ACC112 (cell line): ENCODE measurements at regions not wholly inside any gene's neighbourhood (a gene's known extent, or its start where the extent isn't known, plus 50 kb on each side); places are given as distances from the start of the nearest gene placed in this dataset.

ENCODE experiments used
- H2AFZ ChIP-seq: fragments of 200-600 bp; sonication (generic); one replicate; pipeline ENCODE4 v1.6.0; 2017; ENCODE audit warnings: antibody characterized with exemption, low read length; ENCODE audit not compliant: unreplicated experiment
- H3K27ac ChIP-seq: fragments of 200-600 bp; sonication (generic); 2 replicates; pipeline ENCODE4 v1.5.1; 2014; ENCODE audit warnings: low read depth, mild to moderate bottlenecking, antibody characterized with exemption, low read length, moderate library complexity
- H3K27me3 ChIP-seq: fragments of 200-600 bp; sonication (generic); 2 replicates; pipeline ENCODE4 v1.6.1; 2014; ENCODE audit warnings: mild to moderate bottlenecking, antibody characterized with exemption, low read length, moderate library complexity, mixed read lengths; ENCODE audit not compliant: insufficient read depth
- H3K36me3 ChIP-seq: fragments of 200-600 bp; sonication (generic); 2 replicates; pipeline ENCODE4 v1.6.1; 2016; ENCODE audit warnings: mild to moderate bottlenecking, antibody characterized with exemption, low read length, moderate library complexity, mixed read lengths; ENCODE audit not compliant: insufficient read depth
- H3K4me1 ChIP-seq: fragments of 200-600 bp; sonication (generic); one replicate; pipeline ENCODE4 v1.6.1; 2016; ENCODE audit warnings: low read length, mixed read lengths; ENCODE audit not compliant: insufficient read depth, unreplicated experiment, control insufficient read depth
- H3K4me3 ChIP-seq: fragments of 200-600 bp; sonication (generic); 2 replicates; pipeline ENCODE4 v1.5.1; 2014; ENCODE audit warnings: mild to moderate bottlenecking, low read depth, low read length
- H3K79me2 ChIP-seq: fragments of 200-600 bp; sonication (generic); one replicate; pipeline ENCODE4 v1.6.0; 2016; ENCODE audit warnings: low read length; ENCODE audit not compliant: control insufficient read depth, unreplicated experiment, insufficient read depth

DNA sequence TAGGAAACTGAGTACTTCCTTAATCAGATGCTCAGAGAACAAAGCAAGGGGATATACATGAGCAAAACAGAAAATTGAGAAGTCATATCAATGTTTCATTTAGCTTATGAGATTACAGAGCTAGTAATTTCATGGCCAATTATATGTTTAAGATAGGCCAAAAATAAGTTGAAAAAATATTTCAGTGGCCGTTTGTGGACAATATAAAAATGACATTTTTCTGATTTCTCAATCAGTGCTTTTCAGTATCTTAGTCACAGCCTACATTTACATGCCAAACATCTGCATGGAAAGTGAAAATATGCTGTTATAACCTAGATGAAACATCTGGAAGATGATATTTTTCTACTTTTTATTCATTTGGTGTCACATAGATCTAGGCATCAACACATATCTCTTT lies 192.5 kb downstream of the HLX start:
- no peak overlapping the region for H3K27ac ChIP-seq
- H3K36me3 ChIP-seq: no peaks in the 10 kb centered on the region
- H2AFZ ChIP-seq: no peak overlapping the region
- H3K4me3 ChIP-seq: no peak overlapping the region
- no peaks in the 10 kb centered on the region for H3K4me1 ChIP-seq
- no peaks in the 10 kb centered on the region for H3K27me3 ChIP-seq
- H3K79me2 ChIP-seq: no peaks in the 10 kb centered on the region

DNA sequence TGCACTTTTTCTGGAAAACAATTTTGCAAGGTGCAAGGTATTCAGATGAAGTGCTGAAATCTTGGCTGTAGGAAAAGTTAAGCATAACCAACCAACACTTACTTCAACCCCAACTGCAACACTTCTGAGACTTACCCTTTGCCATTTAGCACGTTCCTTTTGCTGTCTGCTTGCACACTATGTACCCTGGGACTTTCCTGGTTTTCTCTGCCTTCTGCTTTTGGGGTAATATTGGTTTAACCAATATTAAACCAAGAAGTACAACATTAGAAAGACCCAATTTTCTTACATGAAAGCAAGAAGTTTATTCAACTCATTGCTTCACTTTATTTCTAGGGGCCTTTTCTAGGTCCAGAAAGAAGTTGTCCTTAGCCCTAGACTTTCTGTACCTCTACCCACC lies 193.0 kb downstream of the HLX start:
- no peaks in the 10 kb centered on the region for H3K79me2 ChIP-seq
- no peaks in the 10 kb centered on the region for H3K27me3 ChIP-seq
- H3K36me3 ChIP-seq: no peaks in the 10 kb centered on the region
- no peak overlapping the region for H3K27ac ChIP-seq
- H3K4me3 ChIP-seq: no peak overlapping the region
- H3K4me1 ChIP-seq: no peaks in the 10 kb centered on the region
- no peak overlapping the region for H2AFZ ChIP-seq

DNA sequence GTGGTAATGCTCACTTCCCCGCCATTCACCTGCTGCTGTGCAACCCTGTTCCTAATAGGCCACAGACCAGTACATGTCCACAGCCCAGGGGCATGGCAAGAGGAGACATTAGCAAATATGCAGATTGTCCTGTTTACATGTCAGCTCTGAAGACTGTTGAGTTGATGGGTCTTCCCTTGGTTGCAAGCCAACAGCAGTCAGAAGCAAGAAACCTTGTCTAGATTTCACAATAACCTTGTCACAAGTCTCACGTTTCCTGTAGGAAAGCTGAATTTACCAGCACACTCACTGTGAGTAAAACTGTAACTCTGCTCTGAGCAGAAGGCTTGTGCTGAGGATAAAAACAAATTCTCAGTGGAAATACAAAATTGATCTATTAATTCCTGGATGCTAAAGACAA lies 195.1 kb downstream of the HLX start:
- Histone ChIP-seq H3K79me2 (no peaks in the 10 kb centered on the region), H3K27me3 (no peaks in the 10 kb centered on the region), H3K27ac (no peak overlapping the region), H2AFZ (no peak overlapping the region), H3K36me3 (no peaks in the 10 kb centered on the region), H3K4me1 (no peaks in the 10 kb centered on the region), H3K4me3 (no peak overlapping the region)

DNA sequence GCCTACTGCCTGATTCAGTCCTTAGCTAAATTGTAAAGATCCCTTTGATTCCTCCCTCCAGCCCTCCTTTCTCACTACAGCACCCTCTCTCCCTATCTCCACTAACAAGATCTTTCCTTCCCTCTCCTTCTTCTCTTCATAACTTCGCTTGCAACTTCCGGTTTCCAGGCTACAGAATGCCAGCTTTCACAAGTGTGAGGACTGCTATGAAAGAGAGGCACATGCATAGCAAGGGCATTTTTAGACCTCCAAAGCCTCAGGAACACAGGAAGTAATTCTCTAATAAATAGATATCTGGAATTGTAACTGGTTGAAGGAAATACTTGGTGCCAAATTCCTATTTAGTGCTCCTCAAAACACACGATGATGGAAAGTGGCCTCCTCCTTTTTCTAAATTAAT lies 196.7 kb downstream of the HLX start:
- no peak overlapping the region for H2AFZ ChIP-seq
- no peaks in the 10 kb centered on the region for H3K79me2 ChIP-seq
- H3K4me3 ChIP-seq: no peak overlapping the region
- no peaks in the 10 kb centered on the region for H3K4me1 ChIP-seq
- no peak overlapping the region for H3K27ac ChIP-seq
- H3K36me3 ChIP-seq: no peaks in the 10 kb centered on the region
- H3K27me3 ChIP-seq: no peaks in the 10 kb centered on the region

DNA sequence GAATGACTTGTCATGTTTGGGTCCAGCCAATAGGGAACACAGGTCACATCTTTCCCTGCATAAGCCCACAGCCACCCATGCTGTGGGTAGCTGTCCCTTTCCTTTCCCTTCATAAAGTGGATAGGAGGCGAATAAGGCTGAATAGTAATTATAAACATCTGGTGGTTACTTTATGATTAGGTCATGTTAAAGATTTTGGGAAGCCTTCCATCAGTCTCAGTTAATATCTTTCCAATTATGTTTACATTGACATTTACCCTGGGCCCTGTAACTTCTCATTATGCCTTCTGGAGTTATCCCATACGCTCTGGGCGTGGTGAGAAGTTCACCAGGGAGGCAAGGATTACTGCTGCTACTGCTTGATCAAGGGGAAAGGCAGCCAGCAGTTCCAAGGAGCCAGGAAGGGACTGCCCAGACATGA lies 197.2 kb downstream of the HLX start:
- H3K4me1 ChIP-seq: no peaks in the 10 kb centered on the region
- no peak overlapping the region for H3K27ac ChIP-seq
- no peaks in the 10 kb centered on the region for H3K27me3 ChIP-seq
- no peaks in the 10 kb centered on the region for H3K79me2 ChIP-seq
- no peak overlapping the region for H2AFZ ChIP-seq
- H3K4me3 ChIP-seq: no peak overlapping the region
- H3K36me3 ChIP-seq: no peaks in the 10 kb centered on the region

DNA sequence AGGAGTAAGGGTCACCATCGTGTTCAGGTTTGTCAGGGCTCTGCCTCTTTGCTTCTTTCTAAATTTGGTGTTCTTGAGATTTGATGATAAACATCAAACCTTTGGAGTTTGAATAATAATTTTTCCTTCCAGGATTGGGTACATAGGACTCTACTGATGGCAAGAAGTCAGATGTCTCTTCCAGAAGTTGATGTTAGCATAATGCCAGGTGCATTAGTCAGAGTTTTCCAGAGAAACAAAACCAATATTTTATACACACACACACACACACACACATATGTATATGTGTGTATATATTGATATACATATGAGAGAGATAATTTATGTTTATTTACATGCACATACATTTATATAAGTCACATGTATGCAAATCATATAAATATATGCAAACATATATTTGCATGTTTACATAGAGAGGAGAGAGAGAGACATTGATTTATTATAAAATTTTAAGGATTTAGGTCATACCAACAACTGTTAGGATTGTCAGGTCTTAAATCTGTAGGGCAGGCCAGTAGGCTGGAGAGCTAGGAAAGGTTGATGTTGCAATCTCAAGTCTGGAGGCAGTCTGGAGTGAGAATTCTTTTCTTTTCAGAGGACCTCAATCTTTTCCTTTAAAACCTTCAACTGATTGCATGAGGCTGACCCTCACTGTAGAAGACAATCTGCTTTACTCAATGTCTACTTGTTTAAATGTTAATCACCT lies 199.2 kb downstream of the HLX start:
- Histone ChIP-seq H3K36me3 (no peaks in the 10 kb centered on the region), H2AFZ (no peak overlapping the region), H3K79me2 (no peaks in the 10 kb centered on the region), H3K4me3 (no peak overlapping the region), H3K4me1 (no peaks in the 10 kb centered on the region), H3K27ac (no peak overlapping the region), H3K27me3 (no peaks in the 10 kb centered on the region)

DNA sequence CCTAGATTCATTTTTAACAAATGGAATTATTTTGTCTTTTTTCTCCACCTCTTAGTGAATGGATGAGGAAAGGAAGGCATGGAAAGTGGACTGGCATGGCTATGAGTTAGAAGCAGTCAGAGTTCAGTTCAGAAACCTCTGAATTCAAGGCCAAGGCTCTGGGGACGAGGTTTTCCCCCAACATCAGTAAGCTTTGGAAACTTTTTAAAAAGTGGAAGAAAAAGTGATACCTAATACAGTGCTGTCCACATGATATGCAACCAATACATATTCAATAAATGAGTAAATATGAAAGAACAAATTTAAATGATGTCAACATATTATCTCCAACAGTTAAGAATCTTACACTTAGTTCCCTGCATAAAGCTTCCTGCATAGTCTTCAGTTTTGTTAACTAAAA lies 204.7 kb downstream of the HLX start:
- Histone ChIP-seq H3K4me3 (no peak overlapping the region), H3K36me3 (no peaks in the 10 kb centered on the region), H3K27me3 (no peaks in the 10 kb centered on the region), H2AFZ (no peak overlapping the region), H3K27ac (no peak overlapping the region), H3K79me2 (no peaks in the 10 kb centered on the region), H3K4me1 (peaks cover 18% of the 10 kb centered on the region)

DNA sequence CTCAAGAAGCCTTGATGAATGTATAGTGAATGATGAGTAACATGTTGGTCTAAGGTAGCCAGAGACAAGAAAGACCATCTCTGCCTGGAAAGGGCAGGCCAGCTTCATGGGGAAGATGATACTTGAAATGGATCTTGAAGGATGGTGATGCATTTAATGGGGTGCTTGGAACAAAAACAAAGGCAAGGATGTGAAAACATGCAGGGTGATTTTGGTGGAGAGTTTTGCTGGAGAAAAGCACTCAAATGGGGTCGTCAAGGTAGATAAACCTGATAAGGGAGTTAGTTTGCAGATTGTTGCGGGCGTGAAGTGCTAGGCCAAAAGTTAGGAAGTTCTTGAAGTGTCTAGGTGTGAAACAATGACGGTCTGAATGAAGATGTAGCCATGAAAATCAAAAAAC lies 205.4 kb downstream of the HLX start:
- Histone ChIP-seq H3K4me1 (peaks cover 26% of the 10 kb centered on the region), H3K27ac (no peak overlapping the region), H3K4me3 (no peak overlapping the region), H3K36me3 (no peaks in the 10 kb centered on the region), H3K79me2 (no peaks in the 10 kb centered on the region), H2AFZ (no peak overlapping the region), H3K27me3 (no peaks in the 10 kb centered on the region)

DNA sequence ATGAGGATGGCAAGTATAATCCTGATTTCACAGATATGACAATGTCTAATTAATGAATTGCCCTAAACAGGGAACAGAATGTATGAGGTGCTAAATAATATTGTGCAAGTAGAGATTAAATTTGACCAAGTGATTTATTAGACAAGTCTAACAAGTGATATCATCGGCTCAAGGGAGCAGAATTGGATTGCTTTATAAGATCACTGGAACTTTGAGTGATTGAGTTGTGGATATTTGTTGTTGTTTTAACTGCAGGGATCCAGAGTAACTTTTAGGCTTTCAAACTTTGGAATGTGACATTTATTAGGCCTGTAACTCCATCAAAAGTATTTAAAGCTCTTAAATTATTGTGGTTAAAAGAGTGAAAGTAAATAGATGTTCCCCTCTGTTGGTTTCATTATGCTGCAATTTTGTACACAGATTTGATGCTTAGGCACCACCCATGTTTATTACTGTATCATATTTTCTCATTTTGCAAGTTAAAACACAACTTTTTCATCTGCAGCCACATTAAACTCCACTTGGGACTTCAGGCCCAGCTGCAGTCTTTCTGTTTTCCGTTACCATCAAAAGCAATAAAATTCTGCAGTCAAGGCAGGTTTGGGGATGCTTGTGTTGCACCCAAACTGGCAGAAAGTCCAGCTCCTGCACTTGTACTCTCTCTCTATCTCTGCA lies 206.6 kb downstream of the HLX start:
- Histone ChIP-seq H2AFZ (peak overlapping the region; percentile 74), H3K79me2 (no peaks in the 10 kb centered on the region), H3K27ac (no peak overlapping the region), H3K36me3 (no peaks in the 10 kb centered on the region), H3K4me1 (peaks cover 33% of the 10 kb centered on the region), H3K4me3 (peak overlapping the region; percentile 54; the same call in 1 of the 2 replicates), H3K27me3 (no peaks in the 10 kb centered on the region)

DNA sequence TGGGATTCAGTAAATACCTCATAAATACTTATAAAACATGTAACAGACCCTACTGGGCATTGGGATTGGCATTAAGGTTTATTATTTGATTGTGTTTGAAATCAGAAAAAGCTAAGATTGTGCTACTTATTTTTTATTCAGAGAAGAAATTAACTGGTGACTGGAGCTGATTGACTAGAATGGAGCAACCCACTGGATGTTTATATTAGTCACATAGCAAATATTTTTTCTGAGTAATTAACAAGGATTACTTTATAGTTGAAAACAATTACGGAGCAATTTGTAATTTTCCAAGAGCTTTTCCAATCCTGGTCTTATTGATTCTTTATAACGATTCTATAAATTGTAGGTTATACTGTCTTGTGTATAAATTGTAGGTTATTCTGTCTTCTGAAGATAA lies 208.7 kb downstream of the HLX start:
- no peaks in the 10 kb centered on the region for H3K36me3 ChIP-seq
- peak overlapping the region; percentile 42 for H3K27ac ChIP-seq
- H3K4me3 ChIP-seq: no peak overlapping the region
- H3K79me2 ChIP-seq: no peaks in the 10 kb centered on the region
- H2AFZ ChIP-seq: peak overlapping the region; percentile 52
- no peaks in the 10 kb centered on the region for H3K27me3 ChIP-seq
- H3K4me1 ChIP-seq: peaks cover 33% of the 10 kb centered on the region

DNA sequence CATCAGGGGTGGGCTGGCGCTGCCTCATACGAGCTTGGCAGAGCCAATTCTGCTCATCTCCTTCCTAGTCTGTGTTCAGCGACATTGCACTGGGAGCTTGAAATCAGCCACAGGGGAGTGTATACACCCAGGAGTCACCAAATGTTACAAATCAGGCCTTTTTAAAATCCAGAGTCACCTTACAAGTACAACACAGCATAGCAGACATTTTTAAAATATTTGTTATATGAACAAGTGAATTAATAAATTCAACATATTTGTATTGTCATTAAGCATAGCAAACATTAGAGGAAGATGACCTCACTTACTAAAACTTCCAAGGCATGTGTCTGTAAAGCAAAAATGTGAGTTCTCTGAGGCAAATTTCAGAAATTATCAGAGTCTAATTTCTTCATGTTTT lies 210.0 kb downstream of the HLX start:
- Histone ChIP-seq H3K79me2 (no peaks in the 10 kb centered on the region), H3K4me1 (peaks cover 34% of the 10 kb centered on the region), H2AFZ (peak overlapping the region; percentile 91), H3K27ac (peak overlapping the region; percentile 74), H3K36me3 (no peaks in the 10 kb centered on the region), H3K27me3 (no peaks in the 10 kb centered on the region), H3K4me3 (no peak overlapping the region)
